Inflammatory macrophage (primary cell): ENCODE measurements at regions not wholly inside any gene's neighbourhood (a gene's known extent, or its start where the extent isn't known, plus 50 kb on each side); places are given as distances from the start of the nearest gene placed in this dataset.

Experiments
- DNase-seq, 2 donors: peaks; one replicate each; pipeline ENCODE4 v3.0.0-alpha.2; 2020 to 2022

- DNase-seq, result no peak
Observed at GRCh38 chr12:13275241-13276085, 78.9 kb downstream of the EMP1 start.

GRCh38 chr12:13273850-13274249 is 77.3 kb downstream of the EMP1 start:
- no peak for DNase-seq

- DNase-seq, result no peak
Observed at GRCh38 chr12:13273097-13273496, 76.6 kb downstream of the EMP1 start.

GRCh38 chr12:13270817-13271216 is 74.3 kb downstream of the EMP1 start:
- no peak for DNase-seq
